ENCODE measurements at regions not wholly inside any gene's neighbourhood (a gene's known extent, or its start where the extent isn't known, plus 50 kb on each side); places are given as distances from the start of the nearest gene placed in this dataset.

GRCh38 chr11:27274854-27275395 lies 88.1 kb downstream of the CCDC34 start:
- Mint-ChIP-seq H3K4me3 (ENCODE audit: unreplicated experiment) (no peak overlapping the region), H3K4me1 (ENCODE audit: low read depth, unreplicated experiment) (no peaks in the 10 kb centered on the region), H3K9me3 (ENCODE audit: unreplicated experiment) (peaks cover 2% of the 10 kb centered on the region), H3K27ac (ENCODE audit: unreplicated experiment) (no peak overlapping the region), H3K27me3 (ENCODE audit: unreplicated experiment) (no peaks in the 10 kb centered on the region), H3K36me3 (ENCODE audit: unreplicated experiment) (no peaks in the 10 kb centered on the region)
- TF ChIP-seq, protein P1, sequence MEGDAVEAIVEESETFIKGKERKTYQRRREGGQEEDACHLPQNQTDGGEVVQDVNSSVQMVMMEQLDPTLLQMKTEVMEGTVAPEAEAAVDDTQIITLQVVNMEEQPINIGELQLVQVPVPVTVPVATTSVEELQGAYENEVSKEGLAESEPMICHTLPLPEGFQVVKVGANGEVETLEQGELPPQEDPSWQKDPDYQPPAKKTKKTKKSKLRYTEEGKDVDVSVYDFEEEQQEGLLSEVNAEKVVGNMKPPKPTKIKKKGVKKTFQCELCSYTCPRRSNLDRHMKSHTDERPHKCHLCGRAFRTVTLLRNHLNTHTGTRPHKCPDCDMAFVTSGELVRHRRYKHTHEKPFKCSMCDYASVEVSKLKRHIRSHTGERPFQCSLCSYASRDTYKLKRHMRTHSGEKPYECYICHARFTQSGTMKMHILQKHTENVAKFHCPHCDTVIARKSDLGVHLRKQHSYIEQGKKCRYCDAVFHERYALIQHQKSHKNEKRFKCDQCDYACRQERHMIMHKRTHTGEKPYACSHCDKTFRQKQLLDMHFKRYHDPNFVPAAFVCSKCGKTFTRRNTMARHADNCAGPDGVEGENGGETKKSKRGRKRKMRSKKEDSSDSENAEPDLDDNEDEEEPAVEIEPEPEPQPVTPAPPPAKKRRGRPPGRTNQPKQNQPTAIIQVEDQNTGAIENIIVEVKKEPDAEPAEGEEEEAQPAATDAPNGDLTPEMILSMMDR (IDR thresholded peaks at IDR 0.05; ENCODE audit: partially characterized antibody, unreplicated experiment) = no peak
- DNase-seq = no peak

DNA sequence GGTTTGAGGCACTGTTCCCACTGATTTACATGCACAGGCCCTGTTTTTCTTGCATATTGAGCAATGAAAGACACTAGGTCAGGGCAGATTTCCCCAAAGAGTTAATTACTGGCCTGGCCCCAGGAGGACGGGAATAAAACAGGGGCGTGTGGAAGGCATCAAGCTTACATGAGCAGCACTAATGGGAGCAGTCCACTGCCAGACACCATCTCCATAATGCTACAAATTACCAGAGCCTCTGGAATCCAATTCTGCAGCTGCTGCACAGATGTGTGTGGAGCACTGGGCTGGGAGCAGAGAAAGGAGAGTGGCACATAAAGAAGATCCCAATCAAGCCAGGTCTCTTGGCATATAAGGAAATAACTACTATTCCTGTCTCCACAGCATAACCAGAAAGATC lies 96.9 kb downstream of the CCDC34 start:
- Mint-ChIP-seq H3K27me3 (ENCODE audit: unreplicated experiment) (no peaks in the 10 kb centered on the region), H3K9me3 (ENCODE audit: unreplicated experiment) (peaks cover under 1% of the 10 kb centered on the region), H3K4me1 (ENCODE audit: low read depth, unreplicated experiment) (peaks cover 2% of the 10 kb centered on the region), H3K4me3 (ENCODE audit: unreplicated experiment) (no peak overlapping the region), H3K27ac (ENCODE audit: unreplicated experiment) (no peak overlapping the region), H3K36me3 (ENCODE audit: unreplicated experiment) (no peaks in the 10 kb centered on the region)
- peak; percentile 20 for DNase-seq
- TF ChIP-seq, protein P1 (IDR thresholded peaks at IDR 0.05; ENCODE audit: partially characterized antibody, unreplicated experiment) = no peak

DNA sequence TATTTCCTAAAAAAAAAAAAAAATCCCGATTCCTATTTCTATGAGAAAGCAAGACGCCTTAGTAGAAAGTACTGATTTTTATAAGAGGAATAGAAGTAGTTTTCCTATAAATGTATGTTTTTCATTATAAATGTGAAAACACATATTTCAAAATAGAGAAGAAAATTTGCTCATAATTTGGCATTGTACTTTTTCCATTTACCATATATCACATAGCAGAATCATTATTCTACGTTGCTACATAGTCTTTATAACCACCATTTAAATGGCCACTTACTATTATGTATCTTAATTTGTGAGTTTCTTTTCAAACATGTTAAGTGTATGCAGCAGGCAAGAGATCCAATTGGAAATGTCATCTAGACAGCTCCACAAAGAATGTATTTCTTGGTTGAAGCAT lies 99.0 kb downstream of the CCDC34 start:
- no peaks in the 10 kb centered on the region for H3K36me3 Mint-ChIP-seq (ENCODE audit: unreplicated experiment)
- no peak overlapping the region for H3K27ac Mint-ChIP-seq (ENCODE audit: unreplicated experiment)
- no peaks in the 10 kb centered on the region for H3K27me3 Mint-ChIP-seq (ENCODE audit: unreplicated experiment)

GRCh38 chr11:27263046-27263445 lies 100.0 kb downstream of the CCDC34 start:
- Mint-ChIP-seq H3K36me3 (ENCODE audit: unreplicated experiment) (no peaks in the 10 kb centered on the region), H3K27me3 (ENCODE audit: unreplicated experiment) (no peaks in the 10 kb centered on the region), H3K9me3 (ENCODE audit: unreplicated experiment) (no peaks in the 10 kb centered on the region), H3K27ac (ENCODE audit: unreplicated experiment) (no peak overlapping the region), H3K4me1 (ENCODE audit: low read depth, unreplicated experiment) (peaks cover 2% of the 10 kb centered on the region), H3K4me3 (ENCODE audit: unreplicated experiment) (no peak overlapping the region)
- TF ChIP-seq, protein P1 (IDR thresholded peaks at IDR 0.05; ENCODE audit: partially characterized antibody, unreplicated experiment) = no peak
- DNase-seq = no peak

More for the DNA sequence above, 99.0 kb downstream of the CCDC34 start:
- Mint-ChIP-seq H3K4me1 (ENCODE audit: low read depth, unreplicated experiment) (peaks cover 2% of the 10 kb centered on the region), H3K9me3 (ENCODE audit: unreplicated experiment) (no peaks in the 10 kb centered on the region), H3K4me3 (ENCODE audit: unreplicated experiment) (no peak overlapping the region)
- no peak for DNase-seq
- TF ChIP-seq, protein P1 (IDR thresholded peaks at IDR 0.05; ENCODE audit: partially characterized antibody, unreplicated experiment) = no peak

- TF ChIP-seq, protein P1 (IDR thresholded peaks at IDR 0.05; ENCODE audit: partially characterized antibody, unreplicated experiment) = no peak
- H3K27ac Mint-ChIP-seq (ENCODE audit: unreplicated experiment) = no peak overlapping the region
- H3K36me3 Mint-ChIP-seq (ENCODE audit: unreplicated experiment) = no peaks in the 10 kb centered on the region
- no peaks in the 10 kb centered on the region for H3K9me3 Mint-ChIP-seq (ENCODE audit: unreplicated experiment)
- H3K4me1 Mint-ChIP-seq (ENCODE audit: low read depth, unreplicated experiment) = peaks cover 4% of the 10 kb centered on the region
- no peak for DNase-seq
- no peak overlapping the region for H3K4me3 Mint-ChIP-seq (ENCODE audit: unreplicated experiment)
- H3K27me3 Mint-ChIP-seq (ENCODE audit: unreplicated experiment) = no peaks in the 10 kb centered on the region
Measured at GRCh38 chr11:27255447-27255828, 107.6 kb downstream of the CCDC34 start.
